ENCODE measurements at regions not wholly inside any gene's neighbourhood (a gene's known extent, or its start where the extent isn't known, plus 50 kb on each side); places are given as distances from the start of the nearest gene placed in this dataset.

DNA sequence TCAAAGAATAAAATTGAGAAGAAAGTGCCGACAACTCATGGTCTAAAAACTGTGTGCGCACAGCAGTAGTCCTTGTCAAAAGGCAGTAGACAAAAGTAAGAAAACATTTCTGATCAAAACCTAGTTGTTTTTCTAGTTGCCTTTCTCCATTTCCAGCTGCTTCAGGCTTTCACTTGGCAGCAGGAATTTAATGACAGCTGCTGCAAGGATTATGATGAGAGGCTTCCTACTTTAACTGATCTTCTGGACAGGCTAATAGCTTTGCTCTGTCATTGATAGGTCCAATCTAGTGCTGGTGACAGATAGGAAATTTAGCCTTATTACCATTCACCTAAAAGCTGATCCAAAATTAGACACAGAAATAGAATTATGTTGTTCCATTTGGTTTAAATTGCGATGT is 110.7 kb upstream of the SEMA3C start:
- TF ChIP-seq CTCF (conservative IDR thresholded peaks at IDR 0.05): no peak
- no peak overlapping the region for H3K27ac Mint-ChIP-seq
- H3K4me1 Mint-ChIP-seq (ENCODE audit: unreplicated experiment): peaks cover 6% of the 10 kb centered on the region
- H3K36me3 Mint-ChIP-seq: no peaks in the 10 kb centered on the region
- no peaks in the 10 kb centered on the region for H3K9me3 Mint-ChIP-seq
- H3K27me3 Mint-ChIP-seq: no peaks in the 10 kb centered on the region
- DNase-seq (ENCODE audit: extremely low spot score, unreplicated experiment): no peak
- no peak overlapping the region for H3K4me3 Mint-ChIP-seq

GRCh38 chr7:81025360-81025759 is 106.5 kb upstream of the SEMA3C start:
- H3K27ac Mint-ChIP-seq: no peak overlapping the region
- no peak for DNase-seq (ENCODE audit: extremely low spot score, unreplicated experiment)
- no peaks in the 10 kb centered on the region for H3K27me3 Mint-ChIP-seq
- peaks cover 6% of the 10 kb centered on the region for H3K4me1 Mint-ChIP-seq (ENCODE audit: unreplicated experiment)
- no peak overlapping the region for H3K4me3 Mint-ChIP-seq
- H3K36me3 Mint-ChIP-seq: no peaks in the 10 kb centered on the region
- no peak for TF ChIP-seq CTCF (conservative IDR thresholded peaks at IDR 0.05)
- peaks cover 4% of the 10 kb centered on the region for H3K9me3 Mint-ChIP-seq

- no peak overlapping the region for H3K4me3 Mint-ChIP-seq
- TF ChIP-seq CTCF (conservative IDR thresholded peaks at IDR 0.05): no peak
- peaks cover 6% of the 10 kb centered on the region for H3K4me1 Mint-ChIP-seq (ENCODE audit: unreplicated experiment)
- DNase-seq (ENCODE audit: extremely low spot score, unreplicated experiment): no peak
- no peak overlapping the region for H3K27ac Mint-ChIP-seq
- no peaks in the 10 kb centered on the region for H3K27me3 Mint-ChIP-seq
- H3K36me3 Mint-ChIP-seq: no peaks in the 10 kb centered on the region
- peaks cover 6% of the 10 kb centered on the region for H3K9me3 Mint-ChIP-seq
Observed at GRCh38 chr7:81014908-81015307, 96.1 kb upstream of the SEMA3C start.

- no peaks in the 10 kb centered on the region for H3K36me3 Mint-ChIP-seq
- no peak for TF ChIP-seq CTCF (conservative IDR thresholded peaks at IDR 0.05)
- no peaks in the 10 kb centered on the region for H3K27me3 Mint-ChIP-seq
- peaks cover 6% of the 10 kb centered on the region for H3K9me3 Mint-ChIP-seq
- no peak overlapping the region for H3K27ac Mint-ChIP-seq
- H3K4me1 Mint-ChIP-seq (ENCODE audit: unreplicated experiment): peaks cover 6% of the 10 kb centered on the region
- no peak overlapping the region for H3K4me3 Mint-ChIP-seq
- no peak for DNase-seq (ENCODE audit: extremely low spot score, unreplicated experiment)
Observed at GRCh38 chr7:81014266-81014665, 95.4 kb upstream of the SEMA3C start.

DNA sequence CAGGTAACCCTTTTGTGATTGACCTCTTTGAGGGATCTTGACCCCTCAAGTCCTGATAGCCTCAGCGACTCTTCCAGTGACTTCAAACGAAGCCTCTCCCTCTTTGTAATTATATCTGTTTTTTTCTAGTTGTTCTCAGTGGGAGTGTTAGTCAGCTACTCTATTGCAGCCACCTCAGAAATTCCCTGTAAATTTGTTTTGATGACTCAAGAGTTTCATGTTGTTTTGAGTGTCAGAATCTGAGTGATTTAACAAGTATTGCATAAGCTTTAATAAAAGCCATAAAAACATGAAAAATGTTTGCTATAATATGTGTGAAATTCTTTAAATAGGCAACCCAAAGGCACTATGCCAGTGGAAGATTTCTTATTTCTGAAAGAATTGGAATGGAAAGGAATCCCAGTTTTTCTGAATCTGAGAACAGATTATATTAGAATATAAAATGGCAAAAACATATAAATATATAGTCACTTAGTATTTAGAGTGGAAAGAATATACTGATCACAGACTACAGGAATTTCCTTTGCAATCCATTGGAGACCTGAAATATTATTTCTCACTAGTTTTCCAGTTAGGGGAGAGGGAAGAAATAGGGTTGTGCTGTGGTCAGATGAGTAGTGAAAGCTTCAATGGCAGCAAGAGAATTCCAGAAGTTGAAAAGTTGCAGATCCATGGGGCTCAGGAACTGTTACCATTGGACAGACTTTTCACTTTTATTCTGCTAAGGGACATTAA is 94.4 kb upstream of the SEMA3C start:
- Mint-ChIP-seq H3K27ac (peak overlapping the region; percentile 68), H3K9me3 (peaks cover 6% of the 10 kb centered on the region), H3K4me1 (ENCODE audit: unreplicated experiment) (peaks cover 6% of the 10 kb centered on the region), H3K4me3 (no peak overlapping the region), H3K27me3 (no peaks in the 10 kb centered on the region), H3K36me3 (peaks cover 4% of the 10 kb centered on the region)
- TF ChIP-seq CTCF (conservative IDR thresholded peaks at IDR 0.05): no peak
- DNase-seq (ENCODE audit: extremely low spot score, unreplicated experiment): no peak

Data from type B pancreatic cell (in vitro differentiated cells).